ENCODE measurements at regions not wholly inside any gene's neighbourhood (a gene's known extent, or its start where the extent isn't known, plus 50 kb on each side); places are given as distances from the start of the nearest gene placed in this dataset.
"Not testable (repeated sequence)": the region's sequence is repeated elsewhere in the genome, so short reads cannot be mapped to it uniquely, and the experiment has no call there.

GRCh38 chr7:55261386-55261770 is 103.8 kb upstream of the LANCL2 start:
- Mint-ChIP-seq H3K9me3 (no peaks in the 10 kb centered on the region), H3K4me3 (no peak overlapping the region), H3K27me3 (ENCODE audit: low read depth in 3 of 3) (peaks cover 8 to 12% (median 11%) of the 10 kb centered on the region in 3 donors), H3K27ac (no peak overlapping the region), H3K36me3 (no peaks in the 10 kb centered on the region), H3K4me1 (peaks cover under 1 to 1% of the 10 kb centered on the region in 2 donors)
- no peak for DNase-seq

GRCh38 chr7:55265328-55265727 is 99.8 kb upstream of the LANCL2 start:
- H3K36me3 Mint-ChIP-seq, H3K27ac Mint-ChIP-seq, H3K4me1 Mint-ChIP-seq, H3K4me3 Mint-ChIP-seq, H3K9me3 Mint-ChIP-seq, DNase-seq: not testable (repeated sequence)
- peaks cover 7 to 16% (median 13%) of the 10 kb centered on the region in 3 donors for H3K27me3 Mint-ChIP-seq (ENCODE audit: low read depth in 3 of 3)

- H3K36me3 Mint-ChIP-seq = no peaks in the 10 kb centered on the region
- DNase-seq = no peak
- H3K4me1 Mint-ChIP-seq = no peaks in the 10 kb centered on the region
- H3K4me3 Mint-ChIP-seq = no peak overlapping the region
- no peak overlapping the region for H3K27ac Mint-ChIP-seq
- H3K27me3 Mint-ChIP-seq (ENCODE audit: low read depth in 3 of 3) = peaks cover 7 to 21% (median 13%) of the 10 kb centered on the region in 3 donors
- H3K9me3 Mint-ChIP-seq = no peaks in the 10 kb centered on the region
Measured at GRCh38 chr7:55265836-55266642, 99.1 kb upstream of the LANCL2 start.

- no peaks in the 10 kb centered on the region for H3K36me3 Mint-ChIP-seq
- no peak overlapping the region for H3K27ac Mint-ChIP-seq
- no peaks in the 10 kb centered on the region for H3K4me1 Mint-ChIP-seq
- peaks cover 0 to 2% (median 0%) of the 10 kb centered on the region in 6 donors for H3K9me3 Mint-ChIP-seq
- H3K27me3 Mint-ChIP-seq (ENCODE audit: low read depth in 3 of 3) = peaks cover 1 to 12% (median 6%) of the 10 kb centered on the region in 3 donors
- no peak for DNase-seq
- H3K4me3 Mint-ChIP-seq = no peak overlapping the region
Measured at GRCh38 chr7:55271069-55271626, 94.0 kb upstream of the LANCL2 start.

GRCh38 chr7:55271661-55272060 is 93.5 kb upstream of the LANCL2 start:
- no peak for DNase-seq
- no peak overlapping the region for H3K27ac Mint-ChIP-seq
- H3K9me3 Mint-ChIP-seq = peaks cover 0 to 2% (median 0%) of the 10 kb centered on the region in 6 donors
- H3K27me3 Mint-ChIP-seq (ENCODE audit: low read depth in 3 of 3) = peaks cover 1 to 12% (median 6%) of the 10 kb centered on the region in 3 donors
- no peaks in the 10 kb centered on the region for H3K4me1 Mint-ChIP-seq
- H3K4me3 Mint-ChIP-seq = no peak overlapping the region
- no peaks in the 10 kb centered on the region for H3K36me3 Mint-ChIP-seq

- H3K9me3 Mint-ChIP-seq = peaks cover 0 to 2% (median 0%) of the 10 kb centered on the region in 6 donors
- H3K36me3 Mint-ChIP-seq = no peaks in the 10 kb centered on the region
- DNase-seq = no peak
- no peak overlapping the region for H3K4me3 Mint-ChIP-seq
- no peak overlapping the region for H3K27ac Mint-ChIP-seq
- peaks cover 1 to 12% (median 6%) of the 10 kb centered on the region in 3 donors for H3K27me3 Mint-ChIP-seq (ENCODE audit: low read depth in 3 of 3)
- no peaks in the 10 kb centered on the region for H3K4me1 Mint-ChIP-seq
Measured at GRCh38 chr7:55272328-55272727, 92.8 kb upstream of the LANCL2 start.

- Mint-ChIP-seq H3K4me1 (no peaks in the 10 kb centered on the region), H3K4me3 (no peak overlapping the region), H3K27me3 (ENCODE audit: low read depth in 3 of 3) (peaks cover 3 to 17% (median 6%) of the 10 kb centered on the region in 3 donors), H3K36me3 (no peaks in the 10 kb centered on the region), H3K27ac (no peak overlapping the region), H3K9me3 (peaks cover 0 to 2% (median 0%) of the 10 kb centered on the region in 6 donors)
- no peak for DNase-seq
Measured at GRCh38 chr7:55273186-55273980, 91.8 kb upstream of the LANCL2 start.

GRCh38 chr7:55274156-55274555 is 91.0 kb upstream of the LANCL2 start:
- peaks cover 3 to 16% (median 9%) of the 10 kb centered on the region in 3 donors for H3K27me3 Mint-ChIP-seq (ENCODE audit: low read depth in 3 of 3)
- H3K27ac Mint-ChIP-seq = no peak overlapping the region
- H3K4me3 Mint-ChIP-seq = no peak overlapping the region
- no peaks in the 10 kb centered on the region for H3K36me3 Mint-ChIP-seq
- H3K4me1 Mint-ChIP-seq = no peaks in the 10 kb centered on the region
- peaks cover 0 to 2% (median 0%) of the 10 kb centered on the region in 6 donors for H3K9me3 Mint-ChIP-seq
- no peak for DNase-seq

GRCh38 chr7:55275291-55276200 is 89.6 kb upstream of the LANCL2 start:
- Mint-ChIP-seq H3K27me3 (ENCODE audit: low read depth in 3 of 3) (peaks cover 5 to 19% (median 7%) of the 10 kb centered on the region in 3 donors), H3K4me1 (peaks cover 6% of the 10 kb centered on the region in 2 donors), H3K36me3 (no peaks in the 10 kb centered on the region), H3K27ac (no peak overlapping the region), H3K9me3 (peaks cover 0 to 2% (median 0%) of the 10 kb centered on the region in 6 donors), H3K4me3 (no peak overlapping the region)
- no peak for DNase-seq

GRCh38 chr7:55276572-55277295 is 88.4 kb upstream of the LANCL2 start:
- no peak overlapping the region for H3K27ac Mint-ChIP-seq
- H3K27me3 Mint-ChIP-seq (ENCODE audit: low read depth in 3 of 3) = peaks cover 5 to 13% (median 9%) of the 10 kb centered on the region in 3 donors
- H3K4me3 Mint-ChIP-seq = no peak overlapping the region
- no peaks in the 10 kb centered on the region for H3K36me3 Mint-ChIP-seq
- H3K9me3 Mint-ChIP-seq = peaks cover 0 to under 1% (median 0%) of the 10 kb centered on the region in 6 donors
- no peak for DNase-seq
- H3K4me1 Mint-ChIP-seq = peaks cover 6% of the 10 kb centered on the region in 2 donors

- Mint-ChIP-seq H3K36me3 (no peaks in the 10 kb centered on the region), H3K27me3 (ENCODE audit: low read depth in 3 of 3) (peaks cover 5 to 13% (median 9%) of the 10 kb centered on the region in 3 donors), H3K4me3 (no peak overlapping the region), H3K4me1 (peaks cover 6% of the 10 kb centered on the region in 2 donors), H3K27ac (no peak overlapping the region), H3K9me3 (no peaks in the 10 kb centered on the region)
- no peak for DNase-seq
Measured at GRCh38 chr7:55277916-55278315, 87.2 kb upstream of the LANCL2 start.

GRCh38 chr7:55278321-55278720 is 86.8 kb upstream of the LANCL2 start:
- DNase-seq = no peak
- H3K36me3 Mint-ChIP-seq = no peaks in the 10 kb centered on the region

More at GRCh38 chr7:55278321-55278720, 86.8 kb upstream of the LANCL2 start:
- H3K4me1 Mint-ChIP-seq = peaks cover 6% of the 10 kb centered on the region in 2 donors
- H3K9me3 Mint-ChIP-seq = no peaks in the 10 kb centered on the region
- H3K27me3 Mint-ChIP-seq (ENCODE audit: low read depth in 3 of 3) = peaks cover 5 to 13% (median 9%) of the 10 kb centered on the region in 3 donors
- H3K27ac Mint-ChIP-seq = no peak overlapping the region
- H3K4me3 Mint-ChIP-seq = no peak overlapping the region
